ENCODE measurements at regions not wholly inside any gene's neighbourhood (a gene's known extent, or its start where the extent isn't known, plus 50 kb on each side); places are given as distances from the start of the nearest gene placed in this dataset.

- FAIRE-seq (no peak), DNase-seq (no peak)
- H3K9ac ChIP-seq (ENCODE audit: low read length in 3 of 3) = no peak overlapping the region
- TF ChIP-seq, protein P1, sequence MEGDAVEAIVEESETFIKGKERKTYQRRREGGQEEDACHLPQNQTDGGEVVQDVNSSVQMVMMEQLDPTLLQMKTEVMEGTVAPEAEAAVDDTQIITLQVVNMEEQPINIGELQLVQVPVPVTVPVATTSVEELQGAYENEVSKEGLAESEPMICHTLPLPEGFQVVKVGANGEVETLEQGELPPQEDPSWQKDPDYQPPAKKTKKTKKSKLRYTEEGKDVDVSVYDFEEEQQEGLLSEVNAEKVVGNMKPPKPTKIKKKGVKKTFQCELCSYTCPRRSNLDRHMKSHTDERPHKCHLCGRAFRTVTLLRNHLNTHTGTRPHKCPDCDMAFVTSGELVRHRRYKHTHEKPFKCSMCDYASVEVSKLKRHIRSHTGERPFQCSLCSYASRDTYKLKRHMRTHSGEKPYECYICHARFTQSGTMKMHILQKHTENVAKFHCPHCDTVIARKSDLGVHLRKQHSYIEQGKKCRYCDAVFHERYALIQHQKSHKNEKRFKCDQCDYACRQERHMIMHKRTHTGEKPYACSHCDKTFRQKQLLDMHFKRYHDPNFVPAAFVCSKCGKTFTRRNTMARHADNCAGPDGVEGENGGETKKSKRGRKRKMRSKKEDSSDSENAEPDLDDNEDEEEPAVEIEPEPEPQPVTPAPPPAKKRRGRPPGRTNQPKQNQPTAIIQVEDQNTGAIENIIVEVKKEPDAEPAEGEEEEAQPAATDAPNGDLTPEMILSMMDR (IDR thresholded peaks at IDR 0.05; ENCODE audit: borderline replicate concordance, extremely low read depth, insufficient read depth) = no peak
- no peaks in the 10 kb centered on the region for H3K27me3 ChIP-seq (ENCODE audit: control insufficient read depth, insufficient read depth, low read length)
- H3K9me3 ChIP-seq (ENCODE audit: control insufficient read depth in 2 of 3, insufficient read depth in 1 of 3, low read length in 3 of 3) = no peaks in the 10 kb centered on the region
- no peaks in the 10 kb centered on the region for H3K4me1 ChIP-seq (ENCODE audit: control insufficient read depth in 2 of 3, insufficient read depth in 2 of 3, low read depth in 1 of 3, low read length in 3 of 3)
- intact Hi-C loops (cut with DNase I) = no loop called here
- no peak overlapping the region for H3K4me3 ChIP-seq (ENCODE audit: low read length in 3 of 3)
- H3K36me3 ChIP-seq (ENCODE audit: control insufficient read depth in 2 of 3, insufficient read depth in 3 of 3, low read length in 3 of 3) = no peaks in the 10 kb centered on the region
- no peak overlapping the region for H3K27ac ChIP-seq (ENCODE audit: low read depth in 2 of 2, low read length in 2 of 2)
Observed at GRCh38 chr12:83408146-83408545, 721.4 kb downstream of the TMTC2 start.

- no peaks in the 10 kb centered on the region for H3K36me3 ChIP-seq (ENCODE audit: control insufficient read depth in 2 of 3, insufficient read depth in 3 of 3, low read length in 3 of 3)
- intact Hi-C loops (cut with DNase I) = no loop called here
- DNase-seq = no peak
- H3K4me3 ChIP-seq (ENCODE audit: low read length in 3 of 3) = no peak overlapping the region
- no peaks in the 10 kb centered on the region for H3K4me1 ChIP-seq (ENCODE audit: control insufficient read depth in 2 of 3, insufficient read depth in 2 of 3, low read depth in 1 of 3, low read length in 3 of 3)
- no peak overlapping the region for H3K27ac ChIP-seq (ENCODE audit: low read depth in 2 of 2, low read length in 2 of 2)
- H3K9ac ChIP-seq (ENCODE audit: low read length in 3 of 3) = no peak overlapping the region
- no peaks in the 10 kb centered on the region for H3K27me3 ChIP-seq (ENCODE audit: control insufficient read depth, insufficient read depth, low read length)
- TF ChIP-seq, protein P1 (IDR thresholded peaks at IDR 0.05; ENCODE audit: borderline replicate concordance, extremely low read depth, insufficient read depth) = no peak
- peak; percentile 44 for FAIRE-seq
- no peaks in the 10 kb centered on the region for H3K9me3 ChIP-seq (ENCODE audit: control insufficient read depth in 2 of 3, insufficient read depth in 1 of 3, low read length in 3 of 3)
Observed at GRCh38 chr12:83404521-83404920, 717.8 kb downstream of the TMTC2 start.

DNA sequence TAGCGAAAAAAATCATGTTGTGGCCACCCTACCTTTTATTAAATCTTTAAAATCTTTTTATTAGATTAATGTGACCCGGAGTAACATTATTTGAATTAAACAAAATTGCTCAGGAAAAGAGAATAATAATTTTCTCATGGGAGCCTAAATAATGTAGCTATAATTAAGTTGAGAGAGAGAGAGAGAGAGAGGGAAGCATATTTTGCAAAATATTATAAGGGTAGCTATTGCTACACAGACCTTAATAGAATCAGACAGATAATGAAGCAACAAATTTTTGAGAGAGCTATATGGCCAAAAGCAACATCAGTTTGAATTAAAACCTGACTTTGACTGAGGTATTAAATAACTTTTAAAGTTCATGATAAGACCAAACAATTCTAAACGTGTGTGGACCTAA lies 703.5 kb downstream of the TMTC2 start:
- no peaks in the 10 kb centered on the region for H3K4me1 ChIP-seq (ENCODE audit: control insufficient read depth in 2 of 3, insufficient read depth in 2 of 3, low read depth in 1 of 3, low read length in 3 of 3)
- H3K9ac ChIP-seq (ENCODE audit: low read length in 3 of 3) = no peak overlapping the region
- no peak overlapping the region for H3K27ac ChIP-seq (ENCODE audit: low read depth in 2 of 2, low read length in 2 of 2)
- no peak for DNase-seq
- H3K36me3 ChIP-seq (ENCODE audit: control insufficient read depth in 2 of 3, insufficient read depth in 3 of 3, low read length in 3 of 3) = no peaks in the 10 kb centered on the region
- TF ChIP-seq, protein P1 (IDR thresholded peaks at IDR 0.05; ENCODE audit: borderline replicate concordance, extremely low read depth, insufficient read depth) = no peak
- FAIRE-seq = no peak
- H3K27me3 ChIP-seq (ENCODE audit: control insufficient read depth, insufficient read depth, low read length) = no peaks in the 10 kb centered on the region
- intact Hi-C loops (cut with DNase I) = no loop called here
- no peaks in the 10 kb centered on the region for H3K9me3 ChIP-seq (ENCODE audit: control insufficient read depth in 2 of 3, insufficient read depth in 1 of 3, low read length in 3 of 3)
- H3K4me3 ChIP-seq (ENCODE audit: low read length in 3 of 3) = no peak overlapping the region
